ENCODE measurements at regions not wholly inside any gene's neighbourhood (a gene's known extent, or its start where the extent isn't known, plus 50 kb on each side); places are given as distances from the start of the nearest gene placed in this dataset.
A peak's percentile ranks its signal among the peaks of the same experiment; 100 is the strongest.

GRCh38 chr5:56699538-56699937, 115.8 kb upstream of the MAP3K1 start:
- CTCF ChIA-PET: interaction anchor here (1.2 kb wide), 1 partner anchor 25 kb away, joined by 3 read pairs; no protein-coding TSS in a partner anchor
- H3K4me2 ChIP-seq: no peak overlapping the region

GRCh38 chr5:56698463-56699381, 116.6 kb upstream of the MAP3K1 start:
- Histone ChIP-seq H3K4me2 (no peak overlapping the region), H3K4me1 (ENCODE audit: control insufficient read depth in 1 of 2, insufficient read depth in 2 of 2, low read depth in 1 of 2, low read length in 1 of 2) (peaks cover 0 to 16% of the 10 kb centered on the region in 2 experiments; a peak in 2 of 4 replicates), H3F3A (replicated peaks; ENCODE audit: insufficient read depth) (no peaks in the 10 kb centered on the region), H3K36me3 (replicated peaks in 1 of 2; ENCODE audit: control insufficient read depth in 1 of 2, insufficient read depth in 2 of 2, low read length in 1 of 2) (no peaks in the 10 kb centered on the region), H3K4me3 (ENCODE audit: low read depth in 2 of 2, low read length in 1 of 2) (no peak overlapping the region), H4K20me1 (ENCODE audit: insufficient read depth) (no peaks in the 10 kb centered on the region), H3K27ac (ENCODE audit: low read depth in 2 of 2, low read length in 1 of 2) (peak overlapping the region in 1 of 2 experiments; percentile 47; a peak in 2 of 4 replicates), H3K9me2 (no peaks in the 10 kb centered on the region), H3K79me2 (ENCODE audit: insufficient read depth) (no peaks in the 10 kb centered on the region), H3K27me3 (ENCODE audit: insufficient read depth) (peaks cover 9% of the 10 kb centered on the region; the same call in 1 of the 2 replicates), H3K9ac (no peak overlapping the region), H3K9me3 (no peaks in the 10 kb centered on the region), H2AFZ (ENCODE audit: low read depth) (no peak overlapping the region)
- ChIA-PET CTCF (interaction anchor here (1.2 kb wide), 1 partner anchor 24 kb away, joined by 3 read pairs; no protein-coding TSS in a partner anchor), POLR2A (interaction anchor here (1.0 kb wide), 1 partner anchor 14 kb away, joined by 3 read pairs; no protein-coding TSS in a partner anchor)
- WGBS (ENCODE audit: low lambda C conversion rate): 51% methylated on average over 4 of the region's 5 CpGs
- TF ChIP-seq TCF12 (IDR thresholded peaks at IDR 0.05) (no peak), POLR2AphosphoS5 (IDR thresholded peaks at IDR 0.05; ENCODE audit: low read depth, low read length) (no peak), GABPA (IDR thresholded peaks at IDR 0.05; ENCODE audit: low read depth) (no peak), CHD2 (IDR thresholded peaks at IDR 0.05; ENCODE audit: low read length, partially characterized antibody) (no peak), RCOR1 (IDR thresholded peaks at IDR 0.05; ENCODE audit: low read length) (no peak), RFX5 (IDR thresholded peaks at IDR 0.05; ENCODE audit: low read length) (no peak), RAD21 (IDR thresholded peaks at IDR 0.05; ENCODE audit: low read length) (no peak), MAX (IDR thresholded peaks at IDR 0.05; ENCODE audit: low read depth) (no peak), USF1 (IDR thresholded peaks at IDR 0.05; ENCODE audit: borderline replicate concordance, low read depth) (no peak), FOXJ3 (CRISPR knock-in tag; IDR thresholded peaks at IDR 0.05) (no peak), CTCF (IDR thresholded peaks at IDR 0.05) (no peak), GATA2 (CRISPR knock-in tag; IDR thresholded peaks at IDR 0.05) (peak; percentile 44), TEAD4 (IDR thresholded peaks at IDR 0.05; ENCODE audit: borderline replicate concordance, insufficient read depth) (no peak), EP300 (IDR thresholded peaks at IDR 0.05; ENCODE audit: borderline replicate concordance in 1 of 2, low read depth in 1 of 2, low read length in 1 of 2) (peak in 1 of 2 experiments; percentile 14; a peak in 1 of 4 replicates), SMC3 (IDR thresholded peaks at IDR 0.05; ENCODE audit: low read depth, low read length) (no peak), YY1 (IDR thresholded peaks at IDR 0.05; ENCODE audit: low read depth) (no peak), JUND (IDR thresholded peaks at IDR 0.05) (no peak), PBX3 (IDR thresholded peaks at IDR 0.05) (no peak)
- DNase-seq: peak; percentile 30

More at GRCh38 chr5:56699538-56699937, 115.8 kb upstream of the MAP3K1 start:
- no peak overlapping the region; a peak in 1 of 4 replicates for H3K27ac ChIP-seq (ENCODE audit: low read depth in 2 of 2, low read length in 1 of 2)
- peaks cover 0 to 18% of the 10 kb centered on the region in 2 experiments; a peak in 2 of 4 replicates for H3K4me1 ChIP-seq (ENCODE audit: control insufficient read depth in 1 of 2, insufficient read depth in 2 of 2, low read depth in 1 of 2, low read length in 1 of 2)
- H4K20me1 ChIP-seq (ENCODE audit: insufficient read depth): no peaks in the 10 kb centered on the region
- WGBS (ENCODE audit: low lambda C conversion rate): 77% methylated on average over 8 of the region's 8 CpGs
- no peak overlapping the region for H2AFZ ChIP-seq (ENCODE audit: low read depth)
- no peak for DNase-seq
- H3K4me3 ChIP-seq (ENCODE audit: low read depth in 2 of 2, low read length in 1 of 2): no peak overlapping the region
- H3K9me2 ChIP-seq: no peaks in the 10 kb centered on the region
- no peak overlapping the region for H3K9ac ChIP-seq
- H3K9me3 ChIP-seq: no peaks in the 10 kb centered on the region
- no peaks in the 10 kb centered on the region for H3K79me2 ChIP-seq (ENCODE audit: insufficient read depth)
- POLR2A ChIA-PET: interaction anchor here (0.5 to 1.0 kb wide), 2 partner anchors 13 to 14 kb away, joined by 3 read pairs; no protein-coding TSS in a partner anchor
- peaks cover 9% of the 10 kb centered on the region; the same call in 1 of the 2 replicates for H3K27me3 ChIP-seq (ENCODE audit: insufficient read depth)
- H3F3A ChIP-seq (replicated peaks; ENCODE audit: insufficient read depth): no peaks in the 10 kb centered on the region
- TF ChIP-seq EZH2phosphoT487 (IDR thresholded peaks at IDR 0.05; ENCODE audit: borderline replicate concordance, low read depth) (no peak), MAX (IDR thresholded peaks at IDR 0.05; ENCODE audit: low read depth) (no peak), JUND (IDR thresholded peaks at IDR 0.05) (no peak), NFIC (IDR thresholded peaks at IDR 0.05; ENCODE audit: borderline replicate concordance) (no peak), FOSL2 (IDR thresholded peaks at IDR 0.05; ENCODE audit: borderline replicate concordance, low read depth) (no peak), MXI1 (IDR thresholded peaks at IDR 0.05; ENCODE audit: low read depth, low read length) (no peak), SIN3A (IDR thresholded peaks at IDR 0.05; ENCODE audit: borderline replicate concordance, low read depth, low read length) (no peak), RXRA (IDR thresholded peaks at IDR 0.05; ENCODE audit: borderline replicate concordance, low read depth) (no peak)
- H3K36me3 ChIP-seq (replicated peaks in 1 of 2; ENCODE audit: control insufficient read depth in 1 of 2, insufficient read depth in 2 of 2, low read length in 1 of 2): no peaks in the 10 kb centered on the region
